A549 (cell line): ENCODE measurements at regions not wholly inside any gene's neighbourhood (a gene's known extent, or its start where the extent isn't known, plus 50 kb on each side); places are given as distances from the start of the nearest gene placed in this dataset.

Experiments used
- ATAC-seq, 2 experiments: fragments of 200-7000 bp in 1 of 2; fragments of >200 bp in 1 of 2; cut with Nextera tagmentation in 1 of 2; cut with Tn5 transposase in 1 of 2; 3 replicates each; pipeline versions ENCODE4 v1.8.0 to v1.9.1; 2018 to 2020; ENCODE audit warnings: mild to moderate bottlenecking in 1 of 2, moderate library complexity in 1 of 2
- CTCF ChIA-PET: fragments of 300-600 bp; sonication (Branson Sonifier 250); formaldehyde crosslinking; extraction: SDS; loops from one replicate; lab custom pipeline; 2021; ENCODE audit warnings: antibody characterized with exemption, inconsistent platforms; lab: Yijun Ruan, JAX
- POLR2A ChIA-PET: fragments of 350-600 bp; formaldehyde crosslinking; extraction: SDS; loops from one replicate; lab custom pipeline; 2021; ENCODE audit warnings: antibody characterized with exemption, inconsistent platforms; lab: Yijun Ruan, JAX
- DNase-seq, 2 experiments: peaks; one replicate each; pipeline versions ENCODE4 v3.0.0 to v3.0.0-alpha.2; 2011 to 2016; ENCODE audit warnings: low read depth in 1 of 2, low spot score in 1 of 2
- FAIRE-seq: peaks from 2 replicates; lab custom pipeline; 2011; peaks lifted over from hg19 to GRCh38; lab: Jason Lieb, UNC
- H3K27ac ChIP-seq, 2 experiments: fragments of >200 bp; sonication (Bioruptor Twin); formaldehyde crosslinking; 3 replicates each; pipeline ENCODE4 v1.5.1; 2016 to 2017
- H3K4me1 ChIP-seq: fragments of >200 bp; sonication (Bioruptor Twin); formaldehyde crosslinking; 3 replicates; pipeline ENCODE4 v1.6.1; 2016
- H3K4me2 ChIP-seq: fragments of >200 bp; sonication (Bioruptor Twin); formaldehyde crosslinking; 3 replicates; pipeline ENCODE4 v1.6.1; 2016
- H3K4me3 ChIP-seq: fragments of >200 bp; sonication (Bioruptor Twin); formaldehyde crosslinking; 3 replicates; pipeline ENCODE4 v1.5.1; 2016
- H3K9me3 ChIP-seq: fragments of >200 bp; sonication (Bioruptor Twin); formaldehyde crosslinking; 3 replicates; pipeline ENCODE4 v1.6.1; 2016
- BHLHE40 ChIP-seq: IDR thresholded peaks from 2 replicates; pipeline ENCODE4 v1.6.1; 2012; ENCODE audit warnings: low read depth, low read length, inconsistent platforms
- CBX8 ChIP-seq: fragments of 200-600 bp; sonication (generic); IDR thresholded peaks from 2 replicates; pipeline ENCODE4 v1.6.1; 2016
- CHD2 ChIP-seq: fragments of 150-350 bp; IDR thresholded peaks from 2 replicates; pipeline ENCODE4 v1.6.1; 2014; ENCODE audit warnings: low read length; ENCODE audit not compliant: partially characterized antibody
- CHD4 ChIP-seq: fragments of 200-600 bp; sonication (generic); IDR thresholded peaks from 2 replicates; pipeline ENCODE4 v1.6.1; 2016; ENCODE audit warnings: antibody characterized with exemption, mild to moderate bottlenecking, borderline replicate concordance
- ELK1 ChIP-seq: fragments of 150-350 bp; IDR thresholded peaks from 2 replicates; pipeline ENCODE4 v1.6.1; 2014; ENCODE audit warnings: low read depth, mild to moderate bottlenecking, low read length
- ESRRA ChIP-seq: fragments of 150-350 bp; IDR thresholded peaks from 2 replicates; pipeline ENCODE4 v1.6.1; 2014; ENCODE audit warnings: mild to moderate bottlenecking, low read length, borderline replicate concordance
- FOSB ChIP-seq: fragments of 250-450 bp; sonication (Bioruptor Pico); IDR thresholded peaks from 2 replicates; pipeline ENCODE4 v1.5.0; 2020; ENCODE audit warnings: mild to moderate bottlenecking, moderate library complexity
- GATA3 ChIP-seq: IDR thresholded peaks from 2 replicates; pipeline ENCODE4 v1.6.1; 2012; ENCODE audit warnings: borderline replicate concordance
- HOXB13 ChIP-seq: fragments of 250-450 bp; sonication (Bioruptor Pico); IDR thresholded peaks from 2 replicates; pipeline ENCODE4 v1.5.0; 2020; ENCODE audit warnings: low read depth, mild to moderate bottlenecking, moderate library complexity
- HOXB5 ChIP-seq: fragments of 250-450 bp; sonication (Bioruptor Pico); IDR thresholded peaks from 2 replicates; pipeline ENCODE4 v1.5.0; 2020; ENCODE audit warnings: mild to moderate bottlenecking, moderate library complexity
- JUN ChIP-seq, 2 experiments: fragments of >200 bp; sonication (Bioruptor Twin); formaldehyde crosslinking; IDR thresholded peaks; 2 replicates in 1 of 2; 3 replicates in 1 of 2; pipeline ENCODE4 v1.6.1; 2016 to 2017
- MAX ChIP-seq: IDR thresholded peaks from 2 replicates; pipeline ENCODE4 v1.6.1; 2012
- MAZ ChIP-seq: fragments of 150-350 bp; IDR thresholded peaks from 2 replicates; pipeline ENCODE4 v1.6.1; 2014; ENCODE audit warnings: antibody characterized with exemption, low read depth, low read length, borderline replicate concordance
- NR3C1 ChIP-seq: fragments of >200 bp; sonication (Bioruptor Twin); formaldehyde crosslinking; IDR thresholded peaks from 3 replicates; pipeline ENCODE4 v1.6.1; 2017
- PHF8 ChIP-seq: fragments of 200-600 bp; sonication (generic); IDR thresholded peaks from 2 replicates; pipeline ENCODE4 v1.6.1; 2016; ENCODE audit warnings: low read depth, mild to moderate bottlenecking, antibody characterized with exemption, moderate library complexity, borderline replicate concordance
- POLR2AphosphoS2 ChIP-seq: conservative IDR thresholded peaks from 2 replicates; pipeline ENCODE4 v1.6.1; 2012; ENCODE audit warnings: low read length, improper control_type of control experiment, inconsistent platforms
- RAD21 ChIP-seq, 2 experiments: fragments of >200 bp in 1 of 2; sonication (Bioruptor Twin) in 1 of 2; formaldehyde crosslinking in 1 of 2; IDR thresholded peaks in 1 of 2; conservative IDR thresholded peaks in 1 of 2; 2 replicates in 1 of 2; 3 replicates in 1 of 2; pipeline ENCODE4 v1.6.1; 2012 to 2018; ENCODE audit warnings: inconsistent platforms in 1 of 2
- RARB ChIP-seq: fragments of 250-450 bp; sonication (Bioruptor Pico); IDR thresholded peaks from 2 replicates; pipeline ENCODE4 v1.8.0; 2021; ENCODE audit warnings: mild to moderate bottlenecking, moderate library complexity
- SMC3 ChIP-seq: fragments of >200 bp; sonication (Bioruptor Twin); formaldehyde crosslinking; IDR thresholded peaks from 3 replicates; pipeline ENCODE4 v1.6.1; 2018; ENCODE audit warnings: inconsistent platforms
- TP53 ChIP-seq: fragments of 250-450 bp; sonication (Bioruptor Pico); IDR thresholded peaks from 2 replicates; pipeline ENCODE4 v1.5.0; 2021; ENCODE audit warnings: mild to moderate bottlenecking, moderate library complexity
- USF2 ChIP-seq: fragments of 450-650 bp; IDR thresholded peaks from 2 replicates; pipeline ENCODE4 v1.6.1; 2014; ENCODE audit warnings: antibody characterized with exemption
- ZC3H11A ChIP-seq: fragments of 450-650 bp; IDR thresholded peaks from 2 replicates; pipeline ENCODE4 v1.6.1; 2014; ENCODE audit warnings: antibody characterized with exemption, mild to moderate bottlenecking
- ZNF302 ChIP-seq: fragments of 250-450 bp; sonication (Bioruptor Pico); IDR thresholded peaks from 2 replicates; pipeline ENCODE4 v1.9.0; 2021; ENCODE audit warnings: inconsistent platforms, mild to moderate bottlenecking, moderate library complexity
- ZSCAN20 ChIP-seq: fragments of 250-450 bp; sonication (Bioruptor Pico); IDR thresholded peaks from 2 replicates; pipeline ENCODE4 v1.8.0; 2022; ENCODE audit warnings: mild to moderate bottlenecking, moderate library complexity
- WGBS: methylation state at CpG from one replicate; pipeline ENCODE4 v1.1.6; 2017; ENCODE audit errors: missing lambda C conversion rate; 5-methylcytosine and 5-hydroxymethylcytosine counted together
- TF ChIP-seq, protein P1 (sequence below): fragments of 250-450 bp; sonication (Bioruptor Pico); IDR thresholded peaks from 2 replicates; pipeline ENCODE4 v1.5.0; 2020; ENCODE audit warnings: low read depth, mild to moderate bottlenecking, moderate library complexity
- TF ChIP-seq, protein P2 (sequence below): fragments of 250-450 bp; sonication (Bioruptor Pico); IDR thresholded peaks from 2 replicates; pipeline ENCODE4 v1.5.0; 2021; ENCODE audit warnings: mild to moderate bottlenecking, moderate library complexity, borderline replicate concordance
- TF ChIP-seq, protein P3 (sequence below): fragments of >200 bp; sonication (Bioruptor Twin); formaldehyde crosslinking; IDR thresholded peaks from 2 replicates; pipeline ENCODE4 v1.6.1; 2016

DNA sequence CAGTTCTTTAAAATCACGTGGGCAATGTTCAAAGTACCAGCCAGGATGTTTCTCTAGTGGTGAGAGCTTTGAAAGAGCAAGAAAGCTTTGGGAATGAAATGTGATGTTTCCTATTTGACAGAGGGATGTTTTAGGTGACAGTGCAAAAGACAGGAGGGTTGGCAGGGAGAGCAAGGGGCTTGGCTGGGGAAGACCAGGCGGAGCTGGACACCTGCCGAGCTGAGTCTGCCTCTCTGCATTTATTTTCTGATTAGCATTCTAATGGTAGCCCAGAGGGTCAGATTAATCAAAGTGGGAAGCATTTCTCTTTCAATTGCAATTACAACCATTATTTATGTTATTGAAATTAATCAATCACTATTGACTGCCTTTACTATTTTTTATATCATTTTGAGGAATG, 145.4 kb upstream of the RAB12 start:
- no peak overlapping the region for H3K4me2 ChIP-seq
- FAIRE-seq, result no peak
- DNase-seq, result no peak
- TF ChIP-seq TP53 (CRISPR knock-in tag) (no peak), BHLHE40 (no peak), MAX (no peak), ZSCAN20 (CRISPR knock-in tag) (no peak), ELK1 (no peak), FOSB (CRISPR knock-in tag) (no peak), HOXB5 (CRISPR knock-in tag) (no peak), MAZ (no peak), HOXB13 (CRISPR knock-in tag) (no peak), ESRRA (no peak), JUN (IDR thresholded peaks at IDR 0.05) (no peak), CBX8 (no peak)
- TF ChIP-seq, protein P1, sequence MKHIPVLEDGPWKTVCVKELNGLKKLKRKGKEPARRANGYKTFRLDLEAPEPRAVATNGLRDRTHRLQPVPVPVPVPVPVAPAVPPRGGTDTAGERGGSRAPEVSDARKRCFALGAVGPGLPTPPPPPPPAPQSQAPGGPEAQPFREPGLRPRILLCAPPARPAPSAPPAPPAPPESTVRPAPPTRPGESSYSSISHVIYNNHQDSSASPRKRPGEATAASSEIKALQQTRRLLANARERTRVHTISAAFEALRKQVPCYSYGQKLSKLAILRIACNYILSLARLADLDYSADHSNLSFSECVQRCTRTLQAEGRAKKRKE (CRISPR knock-in tag), result no peak
- TF ChIP-seq, protein P2, sequence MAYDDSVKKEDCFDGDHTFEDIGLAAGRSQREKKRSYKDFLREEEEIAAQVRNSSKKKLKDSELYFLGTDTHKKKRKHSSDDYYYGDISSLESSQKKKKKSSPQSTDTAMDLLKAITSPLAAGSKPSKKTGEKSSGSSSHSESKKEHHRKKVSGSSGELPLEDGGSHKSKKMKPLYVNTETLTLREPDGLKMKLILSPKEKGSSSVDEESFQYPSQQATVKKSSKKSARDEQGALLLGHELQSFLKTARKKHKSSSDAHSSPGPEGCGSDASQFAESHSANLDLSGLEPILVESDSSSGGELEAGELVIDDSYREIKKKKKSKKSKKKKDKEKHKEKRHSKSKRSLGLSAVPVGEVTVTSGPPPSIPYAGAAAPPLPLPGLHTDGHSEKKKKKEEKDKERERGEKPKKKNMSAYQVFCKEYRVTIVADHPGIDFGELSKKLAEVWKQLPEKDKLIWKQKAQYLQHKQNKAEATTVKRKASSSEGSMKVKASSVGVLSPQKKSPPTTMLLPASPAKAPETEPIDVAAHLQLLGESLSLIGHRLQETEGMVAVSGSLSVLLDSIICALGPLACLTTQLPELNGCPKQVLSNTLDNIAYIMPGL (CRISPR knock-in tag), result no peak
- TF ChIP-seq, all 56 proteins: peak for 0
- H3K4me1 ChIP-seq, result no peaks in the 10 kb centered on the region
- no peak overlapping the region for H3K4me3 ChIP-seq
- no peaks in the 10 kb centered on the region for H3K9me3 ChIP-seq
- 70% methylated on average over 3 of the region's 3 CpGs for WGBS
- H3K27ac ChIP-seq, result no peak overlapping the region
- ChIA-PET CTCF (no interaction called here), POLR2A (no interaction called here)
- no peak for ATAC-seq

- 65% methylated on average over 8 of the region's 8 CpGs for WGBS
- Histone ChIP-seq H3K9me3 (no peaks in the 10 kb centered on the region), H3K4me2 (no peak overlapping the region), H3K4me3 (no peak overlapping the region), H3K27ac (no peak overlapping the region), H3K4me1 (no peaks in the 10 kb centered on the region)
- no peak for DNase-seq
- ChIA-PET CTCF (interaction anchor here (7.0 kb wide), 1 partner anchor 12 kb away, joined by 40 read pairs; no protein-coding TSS in a partner anchor), POLR2A (no interaction called here)
- FAIRE-seq, result no peak
- no peak for TF ChIP-seq ELK1
- TF ChIP-seq RAD21 (conservative IDR thresholded peaks at IDR 0.05 in 1 of 2, IDR thresholded peaks at IDR 0.05 in 1 of 2), result no peak
- TF ChIP-seq GATA3, result no peak
- no peak for TF ChIP-seq SMC3
- no peak for TF ChIP-seq HOXB5 (CRISPR knock-in tag)
- no peak for TF ChIP-seq ZC3H11A
- no peak for TF ChIP-seq RARB (CRISPR knock-in tag)
- TF ChIP-seq CBX8, result no peak
- TF ChIP-seq, protein P3, sequence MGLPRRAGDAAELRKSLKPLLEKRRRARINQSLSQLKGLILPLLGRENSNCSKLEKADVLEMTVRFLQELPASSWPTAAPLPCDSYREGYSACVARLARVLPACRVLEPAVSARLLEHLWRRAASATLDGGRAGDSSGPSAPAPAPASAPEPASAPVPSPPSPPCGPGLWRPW, result no peak
- TF ChIP-seq BHLHE40, result no peak
- no peak for TF ChIP-seq JUN (IDR thresholded peaks at IDR 0.05)
- no peak for TF ChIP-seq CHD2
- TF ChIP-seq ZSCAN20 (CRISPR knock-in tag), result no peak
- no peak for TF ChIP-seq NR3C1
- no peak for TF ChIP-seq USF2
- TF ChIP-seq POLR2AphosphoS2, result no peak
- no peak for TF ChIP-seq CHD4
- no peak for TF ChIP-seq PHF8
- TF ChIP-seq, protein P2 (CRISPR knock-in tag), result no peak
- no peak for TF ChIP-seq ZNF302 (CRISPR knock-in tag)
- no peak for ATAC-seq
Measured at GRCh38 chr18:8468191-8468590, 141.0 kb upstream of the RAB12 start.
